CD4-positive, alpha-beta memory T cell (primary cell): ENCODE measurements at regions not wholly inside any gene's neighbourhood (a gene's known extent, or its start where the extent isn't known, plus 50 kb on each side); places are given as distances from the start of the nearest gene placed in this dataset.

Experiments
- CTCF ChIA-PET: fragments of 350-600 bp; sonication (Branson Sonifier 250); formaldehyde crosslinking; loops from one replicate; lab custom pipeline; 2021; ENCODE audit warnings: inconsistent platforms; ENCODE audit not compliant: partially characterized antibody; lab: Charles Lee
- POLR2A ChIA-PET: fragments of 350-600 bp; sonication (Branson Sonifier 250); formaldehyde crosslinking; loops from one replicate; lab custom pipeline; 2021; ENCODE audit not compliant: partially characterized antibody; lab: Charles Lee
- DNase-seq, 5 donors: peaks; one replicate each; pipeline versions ENCODE4 v3.0.0 to v3.0.0-alpha.2; 2020 to 2022; ENCODE audit warnings: mixed read lengths in 1 of 5
- H3K27ac ChIP-seq: one replicate; pipeline ENCODE4 v1.7.0; 2013; ENCODE audit warnings: low read depth, low read length
- H3K27me3 ChIP-seq: 2 replicates; pipeline ENCODE4 v1.7.0; 2013; ENCODE audit warnings: mild to moderate bottlenecking, low read length, moderate library complexity; ENCODE audit not compliant: insufficient read depth
- H3K36me3 ChIP-seq: 2 replicates; pipeline ENCODE4 v1.7.0; 2013; ENCODE audit warnings: mild to moderate bottlenecking, low read length, moderate library complexity; ENCODE audit not compliant: insufficient read depth
- H3K4me1 ChIP-seq: 2 replicates; pipeline ENCODE4 v1.7.0; 2013; ENCODE audit warnings: mild to moderate bottlenecking, low read length, moderate library complexity; ENCODE audit not compliant: insufficient read depth
- H3K4me3 ChIP-seq, 2 donors: one replicate each; pipeline ENCODE4 v1.7.0; 2013; ENCODE audit warnings: low read length in 2 of 2, mild to moderate bottlenecking in 1 of 2
- H3K9me3 ChIP-seq, 2 donors: one replicate each; pipeline ENCODE4 v1.7.0; 2013; ENCODE audit warnings: low read length in 2 of 2, control low read depth in 1 of 2; ENCODE audit not compliant: control insufficient read depth in 1 of 2
- H3K27ac Mint-ChIP-seq, 7 donors: one replicate each; pipeline ENCODE4 v1.8.0; 2020 to 2021; ENCODE audit warnings: mixed read lengths in 7 of 7, mild to moderate bottlenecking in 6 of 7, inconsistent platforms in 3 of 7, moderate library complexity in 3 of 7
- H3K27me3 Mint-ChIP-seq, 2 donors: one replicate each; pipeline ENCODE4 v1.8.0; 2020 to 2021; ENCODE audit warnings: mixed read lengths in 2 of 2
- H3K36me3 Mint-ChIP-seq, 2 donors: one replicate each; pipeline ENCODE4 v1.8.0; 2020 to 2021; ENCODE audit warnings: mixed read lengths in 2 of 2, inconsistent platforms in 1 of 2, mild to moderate bottlenecking in 1 of 2
- H3K4me1 Mint-ChIP-seq, 4 donors: one replicate each; pipeline ENCODE4 v1.8.0; 2020 to 2021; ENCODE audit warnings: mixed read lengths in 4 of 4, mild to moderate bottlenecking in 1 of 4
- H3K4me3 Mint-ChIP-seq, 8 donors: one replicate each; pipeline ENCODE4 v1.8.0; 2020 to 2021; ENCODE audit warnings: mixed read lengths in 8 of 8, mild to moderate bottlenecking in 7 of 8, moderate library complexity in 6 of 8, inconsistent platforms in 3 of 8
- H3K9me3 Mint-ChIP-seq, 8 donors: one replicate each; pipeline ENCODE4 v1.8.0; 2020 to 2021; ENCODE audit warnings: mixed read lengths in 8 of 8, mild to moderate bottlenecking in 5 of 8, inconsistent platforms in 3 of 8, moderate library complexity in 1 of 8
- intact Hi-C: fragments of 100-400 bp; cut with micrococcal nuclease; formaldehyde crosslinking; loops from one replicate; pipeline ENCODE4 v1.15.1; 2023

- H3K4me3 ChIP-seq, result no peak overlapping the region
- Mint-ChIP-seq H3K4me1 (no peaks in the 10 kb centered on the region), H3K27ac (no peak overlapping the region), H3K4me3 (no peak overlapping the region), H3K9me3 (no peaks in the 10 kb centered on the region), H3K36me3 (no peaks in the 10 kb centered on the region), H3K27me3 (peaks cover 3% of the 10 kb centered on the region in 2 donors)
- H3K27ac ChIP-seq, result no peak overlapping the region
- H3K4me1 ChIP-seq, result no peaks in the 10 kb centered on the region
- no peak for DNase-seq
- no peaks in the 10 kb centered on the region for H3K27me3 ChIP-seq
- ChIA-PET POLR2A (no interaction called here), CTCF (interaction anchor here (1.4 kb wide), 1 partner anchor 8 kb away, joined by 5 read pairs; no protein-coding TSS in a partner anchor)
- H3K9me3 ChIP-seq, result no peaks in the 10 kb centered on the region
- H3K36me3 ChIP-seq, result no peaks in the 10 kb centered on the region
- intact Hi-C loops, result no loop called here
Observed at GRCh38 chr13:78468621-78469020, 134.7 kb downstream of the POU4F1 start.

- no peak overlapping the region for H3K4me3 Mint-ChIP-seq
- H3K27ac Mint-ChIP-seq, result no peak overlapping the region
Observed at GRCh38 chr13:78465250-78465649, 138.1 kb downstream of the POU4F1 start.

GRCh38 chr13:78460176-78460575 is 143.2 kb downstream of the POU4F1 start:
- Mint-ChIP-seq H3K27ac (no peak overlapping the region), H3K9me3 (peaks cover 0 to 6% (median 0%) of the 10 kb centered on the region in 8 donors), H3K36me3 (no peaks in the 10 kb centered on the region), H3K27me3 (no peaks in the 10 kb centered on the region), H3K4me3 (no peak overlapping the region), H3K4me1 (no peaks in the 10 kb centered on the region)
- no peaks in the 10 kb centered on the region for H3K4me1 ChIP-seq
- no peak overlapping the region for H3K27ac ChIP-seq
- ChIA-PET POLR2A (no interaction called here), CTCF (no interaction called here)
- no peak for DNase-seq
- no peaks in the 10 kb centered on the region for H3K27me3 ChIP-seq
- H3K4me3 ChIP-seq, result no peak overlapping the region
- H3K36me3 ChIP-seq, result no peaks in the 10 kb centered on the region
- intact Hi-C loops, result no loop called here
- H3K9me3 ChIP-seq, result no peaks in the 10 kb centered on the region

More at GRCh38 chr13:78465250-78465649, 138.1 kb downstream of the POU4F1 start:
- peaks cover 0 to 2% (median 0%) of the 10 kb centered on the region in 8 donors for H3K9me3 Mint-ChIP-seq
- intact Hi-C loops, result no loop called here
- no peak for DNase-seq
- Histone ChIP-seq H3K4me1 (no peaks in the 10 kb centered on the region), H3K27ac (no peak overlapping the region), H3K36me3 (no peaks in the 10 kb centered on the region), H3K27me3 (no peaks in the 10 kb centered on the region), H3K9me3 (no peaks in the 10 kb centered on the region), H3K4me3 (no peak overlapping the region)
- CTCF ChIA-PET, result no interaction called here
- H3K27me3 Mint-ChIP-seq, result no peaks in the 10 kb centered on the region
- no peaks in the 10 kb centered on the region for H3K36me3 Mint-ChIP-seq
- no peaks in the 10 kb centered on the region for H3K4me1 Mint-ChIP-seq
- POLR2A ChIA-PET, result no interaction called here

- H3K27me3 ChIP-seq, result no peaks in the 10 kb centered on the region
- no peak overlapping the region for H3K27ac Mint-ChIP-seq
- H3K4me3 ChIP-seq, result no peak overlapping the region
- ChIA-PET POLR2A (no interaction called here), CTCF (no interaction called here)
- no peaks in the 10 kb centered on the region for H3K36me3 ChIP-seq
- no peak overlapping the region for H3K4me3 Mint-ChIP-seq
- DNase-seq, result no peak
- no peaks in the 10 kb centered on the region for H3K4me1 Mint-ChIP-seq
- no peaks in the 10 kb centered on the region for H3K4me1 ChIP-seq
- intact Hi-C loops, result no loop called here
- H3K27me3 Mint-ChIP-seq, result peaks cover 0 to 2% of the 10 kb centered on the region in 2 donors
- H3K9me3 ChIP-seq, result no peaks in the 10 kb centered on the region
- H3K27ac ChIP-seq, result no peak overlapping the region
- H3K36me3 Mint-ChIP-seq, result no peaks in the 10 kb centered on the region
- H3K9me3 Mint-ChIP-seq, result peaks cover 0 to 2% (median 0%) of the 10 kb centered on the region in 8 donors
Observed at GRCh38 chr13:78443839-78444238, 159.5 kb downstream of the POU4F1 start.

GRCh38 chr13:78437781-78438180 is 165.6 kb downstream of the POU4F1 start:
- Histone ChIP-seq H3K9me3 (no peaks in the 10 kb centered on the region), H3K4me1 (no peaks in the 10 kb centered on the region), H3K27me3 (no peaks in the 10 kb centered on the region), H3K4me3 (no peak overlapping the region), H3K27ac (no peak overlapping the region), H3K36me3 (no peaks in the 10 kb centered on the region)
- no peak for DNase-seq
- Mint-ChIP-seq H3K36me3 (no peaks in the 10 kb centered on the region), H3K27ac (no peak overlapping the region), H3K4me1 (no peaks in the 10 kb centered on the region), H3K27me3 (peaks cover 0 to 3% of the 10 kb centered on the region in 2 donors), H3K4me3 (no peak overlapping the region), H3K9me3 (peaks cover 0 to 3% (median 0%) of the 10 kb centered on the region in 8 donors)
- ChIA-PET POLR2A (no interaction called here), CTCF (no interaction called here)
- intact Hi-C loops, result no loop called here

GRCh38 chr13:78436311-78436710 is 167.0 kb downstream of the POU4F1 start:
- ChIA-PET CTCF (no interaction called here), POLR2A (no interaction called here)
- Histone ChIP-seq H3K27ac (no peak overlapping the region), H3K36me3 (no peaks in the 10 kb centered on the region), H3K27me3 (no peaks in the 10 kb centered on the region), H3K9me3 (no peaks in the 10 kb centered on the region), H3K4me1 (no peaks in the 10 kb centered on the region), H3K4me3 (no peak overlapping the region)
- H3K27ac Mint-ChIP-seq, result no peak overlapping the region
- H3K27me3 Mint-ChIP-seq, result peaks cover 0 to 2% of the 10 kb centered on the region in 2 donors
- intact Hi-C loops, result no loop called here
- no peaks in the 10 kb centered on the region for H3K4me1 Mint-ChIP-seq
- H3K9me3 Mint-ChIP-seq, result peaks cover 0 to 3% (median 0%) of the 10 kb centered on the region in 8 donors
- no peaks in the 10 kb centered on the region for H3K36me3 Mint-ChIP-seq
- H3K4me3 Mint-ChIP-seq, result no peak overlapping the region
- DNase-seq, result no peak

GRCh38 chr13:78431328-78431727 is 172.0 kb downstream of the POU4F1 start:
- Mint-ChIP-seq H3K4me1 (no peaks in the 10 kb centered on the region), H3K27ac (no peak overlapping the region), H3K4me3 (no peak overlapping the region), H3K27me3 (peaks cover 0 to 1% of the 10 kb centered on the region in 2 donors), H3K9me3 (peaks cover 0 to 3% (median 0%) of the 10 kb centered on the region in 8 donors), H3K36me3 (no peaks in the 10 kb centered on the region)
- Histone ChIP-seq H3K27me3 (no peaks in the 10 kb centered on the region), H3K27ac (no peak overlapping the region), H3K36me3 (no peaks in the 10 kb centered on the region), H3K4me1 (no peaks in the 10 kb centered on the region), H3K9me3 (no peaks in the 10 kb centered on the region), H3K4me3 (no peak overlapping the region)
- DNase-seq, result no peak
- intact Hi-C loops, result no loop called here
- ChIA-PET POLR2A (no interaction called here), CTCF (no interaction called here)

GRCh38 chr13:78430811-78431210 is 172.5 kb downstream of the POU4F1 start:
- H3K27ac ChIP-seq, result no peak overlapping the region
- no peaks in the 10 kb centered on the region for H3K36me3 ChIP-seq
- Mint-ChIP-seq H3K27ac (no peak overlapping the region), H3K36me3 (no peaks in the 10 kb centered on the region), H3K27me3 (peaks cover 0 to 1% of the 10 kb centered on the region in 2 donors), H3K4me1 (no peaks in the 10 kb centered on the region), H3K4me3 (no peak overlapping the region), H3K9me3 (peaks cover 0 to 3% (median 0%) of the 10 kb centered on the region in 8 donors)
- no peaks in the 10 kb centered on the region for H3K27me3 ChIP-seq
- POLR2A ChIA-PET, result no interaction called here
- no peak overlapping the region for H3K4me3 ChIP-seq
- H3K9me3 ChIP-seq, result no peaks in the 10 kb centered on the region
- intact Hi-C loops, result no loop called here
- no peaks in the 10 kb centered on the region for H3K4me1 ChIP-seq
- DNase-seq, result no peak
- CTCF ChIA-PET, result no interaction called here
